ENCODE measurements at regions not wholly inside any gene's neighbourhood (a gene's known extent, or its start where the extent isn't known, plus 50 kb on each side); places are given as distances from the start of the nearest gene placed in this dataset.

- DNase-seq = no peak
Measured at GRCh38 chr3:29072611-29073010, 208.3 kb upstream of the RBMS3 start.

GRCh38 chr3:29077356-29077755, 203.5 kb upstream of the RBMS3 start:
- no peak for DNase-seq

GRCh38 chr3:29079358-29079757, 201.5 kb upstream of the RBMS3 start:
- no peak for DNase-seq

GRCh38 chr3:29080967-29081366, 199.9 kb upstream of the RBMS3 start:
- DNase-seq = no peak

GRCh38 chr3:29083081-29083480, 197.8 kb upstream of the RBMS3 start:
- DNase-seq = no peak

GRCh38 chr3:29083676-29084075, 197.2 kb upstream of the RBMS3 start:
- no peak for DNase-seq

- DNase-seq = no peak
Measured at GRCh38 chr3:29088579-29088978, 192.3 kb upstream of the RBMS3 start.

GRCh38 chr3:29090912-29091597, 189.8 kb upstream of the RBMS3 start:
- DNase-seq = no peak

GRCh38 chr3:29091599-29092189, 189.2 kb upstream of the RBMS3 start:
- DNase-seq = no peak

- DNase-seq = no peak
Measured at GRCh38 chr3:29092348-29092747, 188.5 kb upstream of the RBMS3 start.

- DNase-seq = no peak
Measured at GRCh38 chr3:29099296-29099695, 181.6 kb upstream of the RBMS3 start.

- DNase-seq = no peak
Measured at GRCh38 chr3:29099775-29100174, 181.1 kb upstream of the RBMS3 start.

- DNase-seq = no peak
Measured at GRCh38 chr3:29100292-29100691, 180.6 kb upstream of the RBMS3 start.

- no peak for DNase-seq
Measured at GRCh38 chr3:29128001-29128400, 152.9 kb upstream of the RBMS3 start.

- DNase-seq = no peak
Measured at GRCh38 chr3:29137601-29138000, 143.3 kb upstream of the RBMS3 start.

GRCh38 chr3:29138171-29138570, 142.7 kb upstream of the RBMS3 start:
- DNase-seq = no peak

GRCh38 chr3:29140666-29141065, 140.2 kb upstream of the RBMS3 start:
- no peak for DNase-seq

- DNase-seq = no peak
Measured at GRCh38 chr3:29141197-29141917, 139.5 kb upstream of the RBMS3 start.

- DNase-seq = no peak
Measured at GRCh38 chr3:29141918-29142275, 139.0 kb upstream of the RBMS3 start.

GRCh38 chr3:29143151-29143550, 137.7 kb upstream of the RBMS3 start:
- no peak for DNase-seq

GRCh38 chr3:29144361-29144760, 136.5 kb upstream of the RBMS3 start:
- no peak for DNase-seq

GRCh38 chr3:29144807-29145206, 136.1 kb upstream of the RBMS3 start:
- DNase-seq = no peak

- no peak for DNase-seq
Measured at GRCh38 chr3:29145360-29145759, 135.5 kb upstream of the RBMS3 start.

- no peak for DNase-seq
Measured at GRCh38 chr3:29152379-29152778, 128.5 kb upstream of the RBMS3 start.

Data from CD4-positive, alpha-beta T cell treated with Interferon gamma for 1 hour (primary cell).